GM18511 (cell line): ENCODE measurements at regions not wholly inside any gene's neighbourhood (a gene's known extent, or its start where the extent isn't known, plus 50 kb on each side); places are given as distances from the start of the nearest gene placed in this dataset.
"Not testable (repeated sequence)": the region's sequence is repeated elsewhere in the genome, so short reads cannot be mapped to it uniquely, and the experiment has no call there.

Experiments used
- ATAC-seq: cut with Tn5 transposase; IDR thresholded peaks from one replicate; pipeline ENCODE4 v1.9.1; 2021; ENCODE audit warnings: mild to moderate bottlenecking, moderate library complexity; ENCODE audit not compliant: unreplicated experiment

DNA sequence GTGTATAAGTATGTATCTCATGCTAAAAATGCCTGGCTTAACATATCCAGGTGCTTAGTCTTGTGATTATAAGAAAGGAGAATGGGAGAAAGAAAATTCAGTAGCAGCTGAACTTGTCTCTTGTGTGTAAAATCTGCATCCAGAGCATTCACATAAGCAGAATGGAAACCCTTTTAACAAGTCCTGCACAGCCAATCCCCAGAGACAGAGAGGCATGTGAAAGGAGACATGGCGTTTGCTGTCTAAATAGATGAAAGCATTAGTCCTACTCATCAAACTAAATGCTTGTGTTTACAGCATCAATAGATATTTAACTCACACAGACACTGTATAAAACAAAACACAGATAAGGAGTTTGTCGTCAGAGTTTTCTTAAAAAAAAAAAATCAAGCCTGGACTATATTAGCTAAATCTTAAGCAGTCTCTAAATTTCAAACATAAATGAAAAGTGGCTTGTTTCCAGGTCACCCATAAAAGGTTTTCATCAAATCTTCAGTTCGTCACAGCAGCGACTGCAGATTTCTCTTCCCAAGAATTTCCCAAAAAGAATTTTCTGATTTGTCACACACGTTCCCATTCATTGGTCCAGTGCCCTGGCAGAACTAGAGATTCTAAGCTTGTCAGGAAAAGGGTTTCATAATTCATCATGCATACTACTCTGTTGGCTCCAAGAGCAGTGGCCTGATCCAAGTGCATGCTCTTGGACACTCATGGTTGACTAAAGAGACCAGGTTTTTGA lies 249.2 kb downstream of the BTG1 start:
- no peak for ATAC-seq

DNA sequence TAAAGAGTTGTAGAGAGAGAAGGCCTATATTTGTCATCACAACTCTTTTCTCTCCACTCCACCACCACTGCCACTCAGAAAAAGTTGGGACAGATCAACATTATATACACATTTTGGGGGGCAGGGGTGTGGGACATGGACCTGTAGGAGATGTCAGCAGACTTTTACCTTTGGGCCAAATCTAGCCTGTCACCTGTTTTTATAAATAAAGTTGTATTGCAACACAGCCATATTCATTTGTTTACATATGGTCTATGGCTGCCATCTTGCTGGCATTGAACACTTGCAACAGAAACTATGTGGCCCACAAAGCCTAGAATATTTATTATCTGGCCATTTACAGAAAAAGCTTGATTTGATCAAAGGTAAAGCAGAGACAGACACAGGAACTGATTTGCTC lies 250.7 kb downstream of the BTG1 start:
- ATAC-seq: no peak

DNA sequence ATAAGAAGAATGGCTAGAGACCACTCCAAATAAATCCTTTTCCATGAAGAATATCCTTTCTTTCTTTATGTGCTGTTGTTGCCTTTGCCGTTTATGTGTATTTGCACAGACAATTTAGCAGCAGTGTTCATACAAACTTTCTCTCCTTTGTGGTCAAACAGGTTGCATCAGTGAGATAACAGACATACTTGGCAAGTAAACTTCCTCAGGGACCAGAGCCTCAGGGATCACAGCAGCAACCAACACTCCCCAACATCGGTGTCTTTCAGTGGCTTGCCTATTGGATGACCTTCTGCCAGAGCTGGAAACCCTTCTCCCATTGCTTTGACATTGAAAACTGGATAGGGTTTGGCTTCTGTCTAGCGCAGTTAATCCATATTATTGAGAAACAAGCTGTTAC lies 252.2 kb downstream of the BTG1 start:
- ATAC-seq: no peak

DNA sequence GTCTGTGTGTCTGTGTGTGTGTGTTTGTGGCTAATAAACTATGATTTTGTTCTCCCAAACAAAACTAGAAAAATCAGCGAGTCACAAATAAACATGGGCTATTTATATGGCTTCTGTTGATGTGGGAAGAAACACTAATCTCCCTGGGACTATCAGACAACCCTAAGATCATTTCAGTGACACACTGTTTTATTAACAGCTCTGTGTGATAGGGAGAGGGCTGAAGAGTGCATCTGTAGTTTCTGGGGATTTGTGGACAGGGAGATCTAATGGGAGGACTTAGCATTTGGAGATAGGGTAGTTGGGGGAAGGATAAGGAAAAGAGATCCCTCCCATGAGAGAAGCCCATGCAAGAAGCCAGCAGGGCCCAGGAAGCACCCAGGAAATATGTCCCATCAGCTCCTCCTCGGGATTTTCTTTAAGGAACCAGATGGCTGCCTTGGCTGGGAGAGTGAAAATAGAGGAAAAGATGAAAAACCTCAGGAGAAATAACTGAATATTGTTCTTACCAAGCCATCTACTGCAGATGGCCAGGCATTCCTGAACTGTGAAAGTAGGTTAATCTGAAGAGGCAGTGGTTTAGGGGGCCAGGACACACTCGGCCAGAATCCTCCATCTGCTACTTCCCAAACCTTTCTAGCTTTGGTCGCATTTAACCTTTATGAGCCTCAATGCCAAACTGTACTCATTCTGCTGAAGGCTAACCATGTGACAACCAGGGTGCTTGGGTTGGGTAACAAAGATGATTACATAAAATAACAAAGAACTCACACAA lies 253.4 kb downstream of the BTG1 start:
- no peak for ATAC-seq

DNA sequence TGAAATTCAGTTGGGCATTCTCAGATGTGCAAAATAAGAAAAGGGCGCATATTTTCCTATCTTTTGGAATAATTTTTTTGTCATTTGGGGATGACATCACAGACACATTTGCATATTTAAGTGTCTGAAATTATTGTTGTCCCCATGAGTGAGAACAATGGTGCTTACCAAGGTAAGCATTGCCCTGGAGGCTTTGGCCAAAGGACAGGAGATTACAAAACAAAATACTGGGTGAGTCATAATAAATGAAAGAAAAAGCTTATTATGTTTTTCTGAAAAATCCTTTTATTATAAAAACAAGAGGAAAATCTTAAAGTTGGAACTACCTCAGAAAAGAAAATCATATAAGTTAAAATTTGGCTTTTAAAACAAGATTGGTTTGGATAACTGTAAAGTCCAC lies 254.9 kb downstream of the BTG1 start:
- no peak for ATAC-seq

DNA sequence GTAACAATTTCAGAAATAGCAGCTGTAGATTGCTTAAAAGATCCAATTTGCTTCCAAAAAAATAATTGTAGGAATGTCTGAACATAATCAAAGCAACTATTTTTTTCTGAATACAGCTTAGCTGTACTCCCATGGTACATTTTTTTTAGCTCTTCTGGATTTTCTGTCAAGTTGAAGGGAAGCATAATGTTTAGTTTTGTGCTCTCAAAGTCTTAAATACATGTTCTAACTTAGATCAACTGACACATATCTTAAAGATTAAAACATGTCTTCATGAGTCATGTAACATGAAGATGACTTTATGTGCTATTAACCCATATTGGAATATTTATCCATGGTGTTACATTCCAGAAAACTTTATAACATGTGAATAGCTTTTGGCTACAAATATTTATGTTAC lies 255.7 kb downstream of the BTG1 start:
- no peak for ATAC-seq

DNA sequence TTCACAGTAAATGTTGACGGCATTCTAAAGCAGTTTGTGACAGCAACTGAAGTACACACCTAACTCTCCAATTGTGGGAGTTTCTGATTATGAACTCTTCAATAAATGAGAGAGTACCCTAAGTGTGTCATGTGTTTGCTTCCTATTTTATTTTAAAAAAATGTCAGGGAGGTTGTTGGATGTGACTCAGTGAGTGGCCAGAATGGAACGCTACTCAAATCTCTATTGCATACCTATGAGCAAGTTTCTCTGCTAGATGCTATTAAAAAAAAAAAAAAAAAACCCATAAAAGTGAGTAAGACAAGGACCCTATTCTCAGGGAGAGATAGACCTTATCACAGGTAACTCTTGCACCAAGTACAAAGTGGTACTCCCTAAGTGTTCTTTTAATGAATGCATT lies 256.6 kb downstream of the BTG1 start:
- ATAC-seq: no peak

DNA sequence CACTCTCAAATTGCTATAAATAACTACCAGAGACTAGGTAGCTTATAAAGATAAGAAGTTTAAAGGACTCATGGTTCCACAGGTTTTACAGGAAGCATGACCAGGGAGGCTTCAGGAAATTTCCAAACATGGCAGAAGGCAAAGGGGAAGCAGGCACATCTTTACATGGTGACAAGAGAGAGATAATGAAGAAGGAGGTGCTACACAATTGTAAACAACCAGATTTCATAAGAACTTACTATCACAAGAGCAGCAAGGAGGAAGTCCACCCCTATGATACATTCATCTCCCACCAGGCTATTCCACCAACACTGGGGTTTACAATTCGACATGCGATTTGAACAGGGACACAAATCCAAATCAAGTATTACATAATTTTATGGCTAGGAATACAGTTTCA lies 257.7 kb downstream of the BTG1 start:
- no peak for ATAC-seq

DNA sequence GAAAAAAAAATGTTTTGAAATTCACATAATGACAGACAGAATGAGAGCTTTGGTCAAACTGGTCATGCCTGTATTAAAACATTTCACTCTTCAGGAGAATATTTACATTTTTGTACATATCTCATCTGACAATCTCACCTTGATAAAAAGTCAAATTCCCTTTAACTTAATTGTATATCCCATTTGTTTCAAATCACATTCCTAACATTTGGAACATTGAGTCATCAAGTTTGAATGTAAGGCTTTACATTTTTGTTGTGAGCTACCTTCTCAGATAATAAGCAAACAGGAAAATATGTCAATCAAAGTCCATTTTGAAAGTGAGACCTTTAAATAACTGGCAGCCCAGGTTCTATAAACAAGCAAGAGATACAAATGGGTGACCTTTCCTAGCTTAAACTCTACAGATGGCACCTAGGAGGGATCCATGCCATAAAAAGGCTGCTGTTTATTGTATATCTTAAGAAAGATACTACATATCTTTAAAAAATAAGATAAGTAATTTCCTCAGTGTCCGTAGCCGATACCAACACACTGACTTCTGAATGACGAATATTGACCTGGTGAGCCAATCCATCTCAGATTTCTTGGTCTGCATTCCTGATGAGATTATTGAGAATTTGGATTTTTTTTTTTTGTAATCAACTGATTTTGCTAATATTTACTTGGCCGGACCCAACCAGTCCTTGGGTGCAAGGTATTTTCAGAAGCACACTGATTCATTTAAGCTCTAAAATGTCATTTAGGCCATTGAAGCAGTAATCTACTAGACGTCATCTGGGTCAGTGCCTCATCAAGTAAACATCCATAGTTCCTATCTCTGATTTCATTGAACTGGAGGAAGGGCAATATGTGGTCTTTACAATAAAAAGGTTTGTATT lies 259.6 kb downstream of the BTG1 start:
- no peak for ATAC-seq

DNA sequence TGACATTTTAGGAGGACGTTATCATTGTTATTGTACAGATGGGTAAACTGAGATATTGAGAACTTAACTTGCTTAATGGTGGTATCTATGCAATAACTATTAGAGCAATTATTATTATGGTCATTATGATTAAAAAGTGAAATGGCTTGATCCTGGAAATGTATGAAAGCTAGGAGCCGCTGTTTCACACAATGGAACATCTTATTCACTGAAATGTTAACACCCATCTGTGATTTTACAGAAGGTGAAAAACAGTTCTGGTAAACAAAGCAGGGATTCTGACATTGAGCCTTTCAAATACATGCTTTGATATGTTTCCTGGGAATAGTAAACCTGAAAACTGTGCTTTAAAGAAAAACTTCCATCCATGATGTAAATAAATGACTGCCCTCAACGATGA lies 261.4 kb downstream of the BTG1 start:
- no peak for ATAC-seq

DNA sequence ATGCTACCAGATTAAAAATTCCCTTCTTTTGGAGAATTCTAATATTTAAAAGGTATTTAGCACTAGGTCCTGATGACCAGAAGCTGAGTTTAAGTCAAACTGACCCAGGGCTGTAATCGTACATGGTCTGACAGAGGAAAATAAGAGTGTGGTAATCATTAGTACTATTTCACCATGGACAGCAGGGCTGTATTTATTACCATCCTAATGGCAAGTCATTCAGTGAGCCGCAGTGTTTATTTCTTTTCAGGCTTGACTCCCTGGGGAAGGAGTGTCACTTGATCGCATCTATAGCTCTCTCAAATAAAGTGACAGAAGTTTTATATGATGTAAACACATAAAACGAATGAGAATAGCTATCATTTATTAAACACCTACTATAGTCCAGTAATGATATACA lies 261.8 kb downstream of the BTG1 start:
- no peak for ATAC-seq

DNA sequence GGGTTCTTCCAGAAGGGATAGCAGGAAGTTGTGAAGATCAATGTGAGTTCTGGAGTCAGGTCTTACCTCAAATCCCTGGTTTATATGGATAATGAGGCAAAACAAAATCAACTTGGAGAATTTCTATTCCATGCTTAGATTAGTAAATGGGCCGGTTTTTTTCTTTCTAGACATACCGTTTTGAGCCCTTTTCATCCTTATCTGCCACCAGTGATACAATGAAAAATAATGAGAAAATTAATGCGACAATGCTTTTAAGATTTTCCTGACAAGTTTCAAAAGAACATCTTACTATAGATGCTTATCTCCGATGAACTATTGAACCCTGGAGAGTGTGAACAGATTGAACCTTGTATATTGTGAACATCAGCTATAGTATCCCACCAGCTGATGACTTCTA lies 262.7 kb downstream of the BTG1 start:
- ATAC-seq: no peak

DNA sequence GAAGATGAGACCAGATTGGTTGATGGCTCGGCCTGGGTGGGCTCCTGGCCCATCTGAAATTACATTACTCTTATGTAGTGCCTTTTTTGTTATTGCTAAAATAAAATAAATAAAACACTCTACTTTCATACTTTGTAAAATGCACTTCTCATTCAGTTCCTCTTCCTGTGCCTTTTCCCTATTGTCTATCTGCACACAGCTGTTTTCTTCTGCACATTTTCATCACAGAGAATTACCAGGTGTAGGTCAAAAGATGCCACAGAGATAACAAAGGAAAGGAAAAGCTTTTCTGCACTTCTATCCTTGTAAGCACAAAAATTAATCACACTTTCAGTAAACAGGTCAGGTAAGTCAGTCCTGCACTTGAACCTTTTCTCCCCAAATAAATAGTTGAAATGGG lies 265.1 kb downstream of the BTG1 start:
- no peak for ATAC-seq

DNA sequence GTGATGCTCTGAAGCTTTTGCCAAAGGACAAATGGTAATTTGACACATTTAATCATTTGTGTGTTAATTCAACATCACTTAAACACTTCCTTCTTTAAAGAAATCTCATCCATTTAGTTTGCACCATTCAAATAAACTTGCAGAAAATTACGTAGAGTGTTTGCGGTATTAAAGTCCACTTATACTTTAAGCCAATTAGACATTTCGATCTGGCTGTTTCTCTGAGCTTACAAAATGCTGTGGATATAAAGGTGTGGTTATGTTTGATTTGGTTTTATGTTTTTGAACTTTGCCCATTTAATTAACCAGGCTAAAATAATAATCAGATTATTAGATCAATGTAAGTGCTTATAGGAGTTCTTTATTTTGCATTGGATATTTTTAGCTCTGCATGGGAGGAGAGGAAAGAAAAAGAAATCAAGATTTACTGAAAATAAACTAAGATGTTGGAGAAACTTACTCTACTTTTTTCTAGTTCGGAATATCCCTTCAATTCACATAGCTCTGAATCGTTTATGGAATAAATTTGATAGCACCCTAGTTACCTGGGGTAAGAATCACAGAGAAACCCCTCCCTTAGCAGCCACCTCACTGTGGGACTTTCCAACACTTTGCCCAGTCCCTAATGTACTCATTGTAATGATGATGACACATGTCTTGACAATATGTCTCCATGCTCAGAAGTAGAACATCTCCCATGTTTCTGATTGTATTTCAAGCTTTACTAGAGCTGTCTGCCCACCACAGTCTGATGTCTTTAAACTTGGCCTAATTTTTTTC lies 268.0 kb downstream of the BTG1 start:
- no peak for ATAC-seq

DNA sequence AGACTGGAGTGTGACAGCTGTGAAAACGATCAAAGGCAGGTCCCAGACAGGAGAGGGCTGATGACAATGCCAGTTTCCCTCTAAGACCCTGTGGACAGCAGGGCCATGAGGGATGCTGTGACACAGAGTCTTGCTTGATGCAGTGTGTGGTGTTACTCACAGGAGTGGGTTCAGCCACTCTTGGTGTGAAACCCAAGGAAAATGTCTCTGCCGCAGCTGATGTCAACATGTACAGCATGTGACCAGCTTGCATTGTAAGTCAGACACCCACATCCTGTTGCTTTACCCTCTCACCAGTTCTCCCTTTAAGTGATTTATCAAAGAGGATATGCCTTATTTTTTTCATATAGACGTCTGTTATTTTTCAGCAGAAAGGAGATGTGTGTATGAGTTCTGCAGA lies 268.6 kb downstream of the BTG1 start:
- peak; percentile 88 for ATAC-seq

DNA sequence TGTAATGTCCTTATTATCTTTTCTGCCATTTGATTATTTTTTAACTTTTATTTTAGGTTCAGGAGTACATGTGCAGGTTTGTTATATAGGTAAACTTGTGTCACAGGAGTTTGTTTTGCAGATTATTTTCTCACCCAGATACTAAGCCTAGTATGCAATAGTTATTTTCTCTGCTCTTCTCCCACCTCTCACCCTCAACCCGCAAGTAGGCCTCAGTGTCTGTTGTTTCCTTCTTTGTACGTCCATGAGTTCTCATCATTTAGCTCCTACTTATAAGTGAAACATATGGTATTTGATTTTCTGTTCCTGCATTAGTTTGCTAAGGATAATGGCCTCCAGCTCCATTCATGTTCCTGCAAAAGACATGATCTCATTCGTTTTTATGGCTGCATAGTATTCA lies 270.0 kb downstream of the BTG1 start:
- not testable (repeated sequence) for ATAC-seq

DNA sequence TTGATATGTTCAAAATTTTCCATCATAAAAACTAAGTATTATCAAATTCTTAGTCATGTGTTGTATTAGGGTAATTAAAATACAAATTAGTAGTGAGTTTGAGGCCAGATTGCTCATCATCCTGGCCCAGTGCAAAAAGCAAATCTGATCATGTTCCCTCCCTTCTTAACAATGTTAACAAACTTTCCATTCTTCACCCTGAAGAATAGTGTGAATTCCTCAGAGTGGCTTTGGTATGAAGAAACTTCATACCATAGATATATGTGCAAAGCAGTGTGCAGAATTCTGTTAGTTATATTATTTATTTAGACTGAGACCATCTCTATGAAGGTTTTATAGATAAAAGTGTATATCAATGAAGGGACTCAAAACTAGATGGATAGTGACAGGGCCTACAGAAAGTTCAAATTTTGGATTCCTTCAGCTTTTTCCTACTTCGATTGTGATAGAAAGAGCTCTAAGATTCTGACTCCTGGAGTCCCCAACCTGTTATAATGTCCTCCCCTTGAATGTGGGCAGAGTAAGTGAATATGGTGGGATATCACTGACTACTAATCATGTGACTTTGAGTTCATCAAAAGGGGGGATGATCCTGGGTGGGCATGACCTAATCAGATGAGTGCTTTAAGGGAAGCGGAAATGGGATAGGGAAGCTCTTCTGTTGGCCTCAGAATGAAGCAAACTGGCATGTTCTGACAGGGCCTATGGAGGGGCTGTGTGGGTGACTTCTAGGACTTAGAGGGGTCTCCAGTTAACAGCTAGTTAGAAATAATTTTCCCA lies 271.4 kb downstream of the BTG1 start:
- no peak for ATAC-seq

DNA sequence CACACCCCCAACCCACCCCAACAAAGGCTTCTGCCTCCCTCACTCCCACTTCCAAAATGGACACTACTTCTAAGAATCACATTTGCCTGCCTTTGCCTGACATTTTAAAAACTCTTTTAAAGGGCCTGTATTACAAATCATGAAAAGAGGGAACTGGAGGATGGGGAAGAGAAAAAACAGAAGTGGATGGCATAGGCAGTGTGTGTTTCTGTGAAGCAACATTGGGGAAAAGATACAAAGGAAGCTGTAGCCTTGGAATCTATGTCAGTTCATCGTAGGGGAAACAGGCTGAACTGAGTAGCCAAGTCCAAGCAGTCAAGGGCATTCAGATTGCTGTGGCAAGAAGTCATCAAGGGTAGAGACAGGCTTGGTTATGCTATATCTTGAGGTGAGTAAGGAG lies 273.9 kb downstream of the BTG1 start:
- no peak for ATAC-seq

DNA sequence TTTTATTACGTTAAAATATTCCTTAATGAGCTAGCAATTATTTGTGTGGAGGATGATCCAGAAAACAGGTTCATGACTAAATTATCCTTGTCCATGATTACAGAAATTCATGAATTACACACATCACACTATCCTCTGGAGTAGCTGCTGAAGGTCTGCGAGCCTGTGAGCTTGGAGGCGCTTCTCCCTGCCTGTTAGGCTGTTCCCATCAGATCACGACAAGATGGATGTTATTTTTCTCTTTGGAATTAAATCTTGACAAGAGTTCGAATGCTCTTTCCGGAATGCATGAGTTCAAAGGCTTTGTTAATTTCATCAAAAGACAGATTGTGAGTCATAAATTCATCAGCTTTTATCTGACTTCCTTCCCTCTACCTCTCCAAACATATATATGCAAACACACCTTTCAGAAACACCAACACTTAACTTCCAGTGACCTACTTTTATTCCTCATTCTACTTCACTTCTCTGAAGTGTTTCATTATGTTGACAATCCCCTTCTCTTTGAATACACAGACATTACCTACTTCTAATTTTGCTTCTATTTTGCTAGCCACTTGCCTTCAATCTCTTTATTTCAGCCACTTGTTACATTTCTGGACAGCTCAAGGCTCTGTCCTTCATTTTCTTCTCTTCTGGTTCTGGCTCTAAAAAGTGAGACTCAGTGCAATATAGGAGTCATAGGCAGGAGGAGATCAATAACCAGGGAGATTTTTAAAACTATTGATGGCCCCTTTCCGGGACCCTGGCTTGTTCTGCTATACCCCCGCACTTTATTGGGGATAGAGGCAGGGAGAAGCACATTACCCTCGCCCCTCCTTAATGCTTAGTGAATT lies 274.6 kb downstream of the BTG1 start:
- no peak for ATAC-seq
